GM06990 (cell line): ENCODE measurements at regions not wholly inside any gene's neighbourhood (a gene's known extent, or its start where the extent isn't known, plus 50 kb on each side); places are given as distances from the start of the nearest gene placed in this dataset.
A peak's percentile ranks its signal among the peaks of the same experiment; 100 is the strongest.

Experiments
- DNase-seq: peaks from one replicate; pipeline ENCODE4 v3.0.0-alpha.2; 2011; ENCODE audit not compliant: insufficient read length; ENCODE audit errors: extremely low read depth
- H3K27me3 ChIP-seq: replicated peaks from 2 replicates; pipeline ENCODE4 v1.6.0; 2011; ENCODE audit warnings: low read length; ENCODE audit not compliant: control insufficient read depth, insufficient read depth
- H3K36me3 ChIP-seq: 2 replicates; pipeline ENCODE4 v1.5.1; 2011; ENCODE audit warnings: low read length; ENCODE audit not compliant: control insufficient read depth, insufficient read depth
- H3K4me3 ChIP-seq: replicated peaks from 2 replicates; pipeline ENCODE4 v1.5.1; 2011; ENCODE audit warnings: low read depth, mild to moderate bottlenecking, control low read depth, low read length
- CTCF ChIP-seq: IDR thresholded peaks from 2 replicates; pipeline ENCODE4 v1.5.1; 2011; ENCODE audit warnings: low read length, control low read depth, mild to moderate bottlenecking, inconsistent platforms; ENCODE audit not compliant: insufficient read depth, poor library complexity, severe bottlenecking

GRCh38 chr14:49953196-49953595, 60.3 kb downstream of the ARF6 start:
- H3K27me3 ChIP-seq: no peaks in the 10 kb centered on the region
- H3K4me3 ChIP-seq: no peak overlapping the region
- H3K36me3 ChIP-seq: no peaks in the 10 kb centered on the region
- TF ChIP-seq CTCF: no peak
- DNase-seq: no peak

GRCh38 chr14:49954171-49954631, 61.3 kb downstream of the ARF6 start:
- no peak for DNase-seq
- no peaks in the 10 kb centered on the region for H3K36me3 ChIP-seq
- H3K27me3 ChIP-seq: no peaks in the 10 kb centered on the region
- TF ChIP-seq CTCF: no peak
- no peak overlapping the region for H3K4me3 ChIP-seq

DNA sequence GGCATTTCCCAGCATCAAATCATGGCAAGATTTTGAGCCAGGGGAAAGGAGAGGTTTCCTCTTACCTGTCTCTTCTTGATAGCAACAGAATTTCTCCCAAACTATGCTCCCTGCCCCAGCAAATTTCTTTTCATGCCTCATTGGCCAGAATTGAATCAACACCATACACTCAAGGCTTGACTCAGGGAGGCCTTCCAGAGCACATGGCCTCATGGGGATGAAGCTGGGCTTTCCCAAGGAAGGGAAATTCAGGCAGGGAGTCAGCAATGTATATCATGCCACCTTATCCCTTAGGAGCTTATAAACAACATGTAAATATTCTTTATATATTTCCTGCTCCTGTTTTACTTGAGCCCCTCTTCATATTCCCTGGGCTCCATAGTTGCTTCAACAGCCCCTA, 62.1 kb downstream of the ARF6 start:
- TF ChIP-seq CTCF: no peak
- no peak for DNase-seq
- no peaks in the 10 kb centered on the region for H3K27me3 ChIP-seq
- no peak overlapping the region for H3K4me3 ChIP-seq
- no peaks in the 10 kb centered on the region for H3K36me3 ChIP-seq

DNA sequence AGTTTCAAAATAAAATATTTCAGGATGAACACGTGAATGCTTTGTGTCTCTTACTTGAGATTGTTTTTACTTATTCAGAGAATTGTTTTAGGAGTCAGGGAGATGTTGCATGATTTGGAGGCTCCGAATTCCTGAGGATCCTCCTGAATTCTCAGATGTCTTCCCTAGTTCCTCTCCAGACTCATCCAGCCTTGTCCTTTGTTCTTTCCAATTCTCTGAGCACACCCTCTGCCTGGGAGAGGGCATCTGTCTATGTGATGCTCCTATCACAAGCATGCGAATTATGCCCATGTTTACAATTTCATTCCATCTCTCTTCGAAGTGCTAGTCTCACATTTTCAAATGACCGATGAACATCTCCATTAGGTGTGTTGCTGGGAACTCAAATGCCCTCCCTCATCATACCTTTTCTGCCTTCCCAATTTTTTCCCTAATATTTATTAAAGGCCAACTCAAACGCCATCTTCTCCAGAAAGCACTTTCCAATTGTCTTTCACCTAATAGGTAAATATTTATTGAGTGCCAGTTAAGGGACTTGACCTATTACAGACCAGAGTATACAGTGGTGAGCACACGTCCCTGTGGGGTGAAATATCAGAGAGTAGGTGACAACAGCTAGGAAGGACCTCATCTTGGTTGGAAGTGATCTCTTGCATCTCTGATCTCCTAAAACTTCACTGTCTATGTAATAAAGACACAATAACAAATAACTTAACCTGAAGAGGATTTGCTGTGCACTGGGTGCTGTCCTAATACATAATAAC, 64.4 kb downstream of the ARF6 start:
- H3K4me3 ChIP-seq: no peak overlapping the region
- TF ChIP-seq CTCF: no peak
- DNase-seq: no peak

GRCh38 chr14:49959822-49960408, 67.0 kb downstream of the ARF6 start:
- H3K27me3 ChIP-seq: no peaks in the 10 kb centered on the region
- no peak overlapping the region for H3K4me3 ChIP-seq
- peak; percentile 64 for DNase-seq
- no peaks in the 10 kb centered on the region for H3K36me3 ChIP-seq
- TF ChIP-seq CTCF: no peak

More for the DNA sequence above, 64.4 kb downstream of the ARF6 start:
- Histone ChIP-seq H3K36me3 (no peaks in the 10 kb centered on the region), H3K27me3 (no peaks in the 10 kb centered on the region)
